ENCODE measurements at regions not wholly inside any gene's neighbourhood (a gene's known extent, or its start where the extent isn't known, plus 50 kb on each side); places are given as distances from the start of the nearest gene placed in this dataset.
"Not testable (repeated sequence)": the region's sequence is repeated elsewhere in the genome, so short reads cannot be mapped to it uniquely, and the experiment has no call there.

- DNase-seq (ENCODE audit: low read depth), result no peak
- H3K4me3 ChIP-seq (ENCODE audit: low read depth, low read length), result no peak overlapping the region
- no peak for TF ChIP-seq CTCF (IDR thresholded peaks at IDR 0.05; ENCODE audit: low read depth, low read length, missing control alignments)
Measured at GRCh38 chr2:144914622-144915318, 394.9 kb upstream of the ZEB2 start.

GRCh38 chr2:144914113-144914512, 394.2 kb upstream of the ZEB2 start:
- no peak for DNase-seq (ENCODE audit: low read depth)
- no peak overlapping the region for H3K4me3 ChIP-seq (ENCODE audit: low read depth, low read length)

GRCh38 chr2:144912206-144912605, 392.3 kb upstream of the ZEB2 start:
- TF ChIP-seq CTCF (IDR thresholded peaks at IDR 0.05; ENCODE audit: low read depth, low read length, missing control alignments), result no peak
- no peak for DNase-seq (ENCODE audit: low read depth)
- no peak overlapping the region for H3K4me3 ChIP-seq (ENCODE audit: low read depth, low read length)

More at GRCh38 chr2:144914113-144914512, 394.2 kb upstream of the ZEB2 start:
- no peak for TF ChIP-seq CTCF (IDR thresholded peaks at IDR 0.05; ENCODE audit: low read depth, low read length, missing control alignments)

GRCh38 chr2:144905956-144906355, 386.0 kb upstream of the ZEB2 start:
- TF ChIP-seq CTCF (IDR thresholded peaks at IDR 0.05; ENCODE audit: low read depth, low read length, missing control alignments), result no peak
- no peak for DNase-seq (ENCODE audit: low read depth)
- no peak overlapping the region for H3K4me3 ChIP-seq (ENCODE audit: low read depth, low read length)

GRCh38 chr2:144904612-144905011, 384.7 kb upstream of the ZEB2 start:
- DNase-seq (ENCODE audit: low read depth), result no peak
- H3K4me3 ChIP-seq (ENCODE audit: low read depth, low read length), result no peak overlapping the region
- TF ChIP-seq CTCF (IDR thresholded peaks at IDR 0.05; ENCODE audit: low read depth, low read length, missing control alignments), result no peak

GRCh38 chr2:144903045-144903444, 383.1 kb upstream of the ZEB2 start:
- not testable (repeated sequence) for DNase-seq (ENCODE audit: low read depth); H3K4me3 ChIP-seq (ENCODE audit: low read depth, low read length)

GRCh38 chr2:144901386-144901785, 381.5 kb upstream of the ZEB2 start:
- not testable (repeated sequence) for DNase-seq (ENCODE audit: low read depth); H3K4me3 ChIP-seq (ENCODE audit: low read depth, low read length)

GRCh38 chr2:144896341-144896740, 376.4 kb upstream of the ZEB2 start:
- DNase-seq (ENCODE audit: low read depth), result no peak
- H3K4me3 ChIP-seq (ENCODE audit: low read depth, low read length), result no peak overlapping the region
- TF ChIP-seq CTCF (IDR thresholded peaks at IDR 0.05; ENCODE audit: low read depth, low read length, missing control alignments), result no peak

Data from GM12864 (cell line).